Effector memory CD4-positive, alpha-beta T cell (primary cell): ENCODE measurements at regions not wholly inside any gene's neighbourhood (a gene's known extent, or its start where the extent isn't known, plus 50 kb on each side); places are given as distances from the start of the nearest gene placed in this dataset.
"Not testable (repeated sequence)": the region's sequence is repeated elsewhere in the genome, so short reads cannot be mapped to it uniquely, and the experiment has no call there.

Experiments
- DNase-seq, 3 donors: peaks; one replicate each; pipeline ENCODE4 v3.0.0-alpha.2; 2020
- H3K27ac ChIP-seq: 2 replicates; pipeline ENCODE4 v1.7.0; 2013; ENCODE audit warnings: mild to moderate bottlenecking, low read length, moderate library complexity; ENCODE audit not compliant: insufficient read depth, poor library complexity, severe bottlenecking
- H3K27me3 ChIP-seq: replicated peaks from 2 replicates; pipeline ENCODE4 v1.7.0; 2013; ENCODE audit warnings: mild to moderate bottlenecking, low read length; ENCODE audit not compliant: insufficient read depth, control insufficient read depth, poor library complexity, severe bottlenecking
- H3K36me3 ChIP-seq: 2 replicates; pipeline ENCODE4 v1.7.0; 2013; ENCODE audit warnings: mild to moderate bottlenecking, low read length, moderate library complexity; ENCODE audit not compliant: control insufficient read depth, insufficient read depth
- H3K4me1 ChIP-seq: 2 replicates; pipeline ENCODE4 v1.7.0; 2013; ENCODE audit warnings: low read length, mild to moderate bottlenecking; ENCODE audit not compliant: control insufficient read depth, insufficient read depth, poor library complexity, severe bottlenecking
- H3K4me3 ChIP-seq: 2 replicates; pipeline ENCODE4 v1.7.0; 2013; ENCODE audit warnings: low read length, low read depth, mild to moderate bottlenecking; ENCODE audit not compliant: insufficient read depth, poor library complexity, severe bottlenecking
- H3K9me3 ChIP-seq: 2 replicates; pipeline ENCODE4 v1.7.0; 2013; ENCODE audit warnings: mild to moderate bottlenecking, low read length, moderate library complexity; ENCODE audit not compliant: control insufficient read depth

GRCh38 chr10:2048337-2048973, 311.1 kb upstream of the ADARB2 start:
- H3K36me3 ChIP-seq: no peaks in the 10 kb centered on the region
- no peak overlapping the region for H3K4me3 ChIP-seq
- H3K27me3 ChIP-seq: no peaks in the 10 kb centered on the region
- H3K9me3 ChIP-seq: no peaks in the 10 kb centered on the region
- no peak for DNase-seq
- no peak overlapping the region for H3K27ac ChIP-seq
- H3K4me1 ChIP-seq: no peaks in the 10 kb centered on the region

GRCh38 chr10:2047679-2048078, 310.4 kb upstream of the ADARB2 start:
- no peaks in the 10 kb centered on the region for H3K4me1 ChIP-seq
- H3K36me3 ChIP-seq: no peaks in the 10 kb centered on the region
- no peak for DNase-seq
- H3K27me3 ChIP-seq: no peaks in the 10 kb centered on the region
- no peaks in the 10 kb centered on the region for H3K9me3 ChIP-seq
- H3K27ac ChIP-seq: no peak overlapping the region
- H3K4me3 ChIP-seq: no peak overlapping the region

GRCh38 chr10:2043379-2043778, 306.1 kb upstream of the ADARB2 start:
- Histone ChIP-seq H3K4me1 (no peaks in the 10 kb centered on the region), H3K4me3 (no peak overlapping the region), H3K27ac (no peak overlapping the region), H3K9me3 (no peaks in the 10 kb centered on the region), H3K36me3 (no peaks in the 10 kb centered on the region), H3K27me3 (no peaks in the 10 kb centered on the region)
- DNase-seq: no peak

GRCh38 chr10:2038036-2038435, 300.7 kb upstream of the ADARB2 start:
- Histone ChIP-seq H3K27me3 (no peaks in the 10 kb centered on the region), H3K4me3 (no peak overlapping the region), H3K27ac (no peak overlapping the region), H3K36me3 (no peaks in the 10 kb centered on the region), H3K4me1 (no peaks in the 10 kb centered on the region), H3K9me3 (no peaks in the 10 kb centered on the region)
- no peak for DNase-seq

GRCh38 chr10:2037246-2037645, 299.9 kb upstream of the ADARB2 start:
- no peak overlapping the region for H3K27ac ChIP-seq
- H3K9me3 ChIP-seq: no peaks in the 10 kb centered on the region
- H3K36me3 ChIP-seq: no peaks in the 10 kb centered on the region
- no peak for DNase-seq
- H3K27me3 ChIP-seq: no peaks in the 10 kb centered on the region
- no peaks in the 10 kb centered on the region for H3K4me1 ChIP-seq
- H3K4me3 ChIP-seq: no peak overlapping the region

- no peak overlapping the region for H3K27ac ChIP-seq
- H3K36me3 ChIP-seq: no peaks in the 10 kb centered on the region
- no peaks in the 10 kb centered on the region for H3K27me3 ChIP-seq
- no peak for DNase-seq
- no peaks in the 10 kb centered on the region for H3K9me3 ChIP-seq
- H3K4me3 ChIP-seq: no peak overlapping the region
- H3K4me1 ChIP-seq: no peaks in the 10 kb centered on the region
Measured at GRCh38 chr10:2036209-2036608, 298.9 kb upstream of the ADARB2 start.

- no peaks in the 10 kb centered on the region for H3K27me3 ChIP-seq
- H3K9me3 ChIP-seq: no peaks in the 10 kb centered on the region
- H3K4me1 ChIP-seq: no peaks in the 10 kb centered on the region
- no peak overlapping the region for H3K27ac ChIP-seq
- no peaks in the 10 kb centered on the region for H3K36me3 ChIP-seq
- no peak for DNase-seq
- H3K4me3 ChIP-seq: no peak overlapping the region
Measured at GRCh38 chr10:2030046-2030445, 292.7 kb upstream of the ADARB2 start.

- DNase-seq: no peak
- H3K9me3 ChIP-seq: no peaks in the 10 kb centered on the region
- H3K27me3 ChIP-seq: no peaks in the 10 kb centered on the region
- H3K36me3 ChIP-seq: no peaks in the 10 kb centered on the region
- H3K4me1 ChIP-seq: no peaks in the 10 kb centered on the region
- no peak overlapping the region for H3K27ac ChIP-seq
- no peak overlapping the region for H3K4me3 ChIP-seq
Measured at GRCh38 chr10:2026936-2027335, 289.6 kb upstream of the ADARB2 start.

- not testable (repeated sequence) for H3K27ac ChIP-seq, DNase-seq, H3K4me3 ChIP-seq, H3K36me3 ChIP-seq, H3K27me3 ChIP-seq, H3K9me3 ChIP-seq, H3K4me1 ChIP-seq
Measured at GRCh38 chr10:2024750-2025149, 287.4 kb upstream of the ADARB2 start.

GRCh38 chr10:2023687-2024086, 286.4 kb upstream of the ADARB2 start:
- Histone ChIP-seq H3K36me3 (no peaks in the 10 kb centered on the region), H3K9me3 (no peaks in the 10 kb centered on the region), H3K4me3 (no peak overlapping the region), H3K27me3 (no peaks in the 10 kb centered on the region), H3K27ac (no peak overlapping the region), H3K4me1 (no peaks in the 10 kb centered on the region)
- DNase-seq: no peak
